Stimulated activated naive CD8-positive, alpha-beta T cell treated with anti-CD3 and anti-CD28 coated beads, Interleukin-15, Interleukin-2, amounts not matched to agents 100 ng/mL and 50 ng/mL, for 24 hours (primary cell): ENCODE measurements at regions not wholly inside any gene's neighbourhood (a gene's known extent, or its start where the extent isn't known, plus 50 kb on each side); places are given as distances from the start of the nearest gene placed in this dataset.
A peak's percentile ranks its signal among the peaks of the same experiment; 100 is the strongest.
"Not testable (repeated sequence)": the region's sequence is repeated elsewhere in the genome, so short reads cannot be mapped to it uniquely, and the experiment has no call there.

Experiments
- H3K27ac Mint-ChIP-seq: one replicate; pipeline ENCODE4 v1.8.0; 2021; ENCODE audit warnings: mild to moderate bottlenecking, mixed read lengths
- H3K27me3 Mint-ChIP-seq: one replicate; pipeline ENCODE4 v1.8.0; 2021; ENCODE audit warnings: mixed read lengths
- H3K36me3 Mint-ChIP-seq: one replicate; pipeline ENCODE4 v1.8.0; 2021; ENCODE audit warnings: low read depth, mixed read lengths
- H3K4me1 Mint-ChIP-seq: one replicate; pipeline ENCODE4 v1.8.0; 2021; ENCODE audit warnings: low read depth, mixed read lengths
- H3K4me3 Mint-ChIP-seq: one replicate; pipeline ENCODE4 v1.8.0; 2021; ENCODE audit warnings: mild to moderate bottlenecking, mixed read lengths
- H3K9me3 Mint-ChIP-seq: one replicate; pipeline ENCODE4 v1.8.0; 2021; ENCODE audit warnings: mixed read lengths

- H3K4me1 Mint-ChIP-seq, H3K9me3 Mint-ChIP-seq, H3K36me3 Mint-ChIP-seq, H3K27ac Mint-ChIP-seq, H3K4me3 Mint-ChIP-seq, H3K27me3 Mint-ChIP-seq: not testable (repeated sequence)
Observed at GRCh38 chr5:177664737-177665136, 64.8 kb downstream of the B4GALT7 start.

GRCh38 chr5:177665172-177665571, 65.2 kb downstream of the B4GALT7 start:
- H3K4me3 Mint-ChIP-seq, H3K36me3 Mint-ChIP-seq, H3K27me3 Mint-ChIP-seq, H3K27ac Mint-ChIP-seq, H3K9me3 Mint-ChIP-seq: not testable (repeated sequence)
- peaks cover 12% of the 10 kb centered on the region for H3K4me1 Mint-ChIP-seq

- not testable (repeated sequence) for H3K27ac Mint-ChIP-seq
Observed at GRCh38 chr5:177665960-177666359, 66.0 kb downstream of the B4GALT7 start.

GRCh38 chr5:177671035-177671754, 71.3 kb downstream of the B4GALT7 start:
- H3K4me1 Mint-ChIP-seq, result peaks cover 15% of the 10 kb centered on the region
- not testable (repeated sequence) for H3K27me3 Mint-ChIP-seq, H3K36me3 Mint-ChIP-seq, H3K9me3 Mint-ChIP-seq, H3K27ac Mint-ChIP-seq
- H3K4me3 Mint-ChIP-seq, result peak overlapping the region; percentile 48

More at GRCh38 chr5:177665960-177666359, 66.0 kb downstream of the B4GALT7 start:
- not testable (repeated sequence) for H3K9me3 Mint-ChIP-seq, H3K4me3 Mint-ChIP-seq, H3K27me3 Mint-ChIP-seq, H3K36me3 Mint-ChIP-seq
- H3K4me1 Mint-ChIP-seq, result peaks cover 16% of the 10 kb centered on the region

DNA sequence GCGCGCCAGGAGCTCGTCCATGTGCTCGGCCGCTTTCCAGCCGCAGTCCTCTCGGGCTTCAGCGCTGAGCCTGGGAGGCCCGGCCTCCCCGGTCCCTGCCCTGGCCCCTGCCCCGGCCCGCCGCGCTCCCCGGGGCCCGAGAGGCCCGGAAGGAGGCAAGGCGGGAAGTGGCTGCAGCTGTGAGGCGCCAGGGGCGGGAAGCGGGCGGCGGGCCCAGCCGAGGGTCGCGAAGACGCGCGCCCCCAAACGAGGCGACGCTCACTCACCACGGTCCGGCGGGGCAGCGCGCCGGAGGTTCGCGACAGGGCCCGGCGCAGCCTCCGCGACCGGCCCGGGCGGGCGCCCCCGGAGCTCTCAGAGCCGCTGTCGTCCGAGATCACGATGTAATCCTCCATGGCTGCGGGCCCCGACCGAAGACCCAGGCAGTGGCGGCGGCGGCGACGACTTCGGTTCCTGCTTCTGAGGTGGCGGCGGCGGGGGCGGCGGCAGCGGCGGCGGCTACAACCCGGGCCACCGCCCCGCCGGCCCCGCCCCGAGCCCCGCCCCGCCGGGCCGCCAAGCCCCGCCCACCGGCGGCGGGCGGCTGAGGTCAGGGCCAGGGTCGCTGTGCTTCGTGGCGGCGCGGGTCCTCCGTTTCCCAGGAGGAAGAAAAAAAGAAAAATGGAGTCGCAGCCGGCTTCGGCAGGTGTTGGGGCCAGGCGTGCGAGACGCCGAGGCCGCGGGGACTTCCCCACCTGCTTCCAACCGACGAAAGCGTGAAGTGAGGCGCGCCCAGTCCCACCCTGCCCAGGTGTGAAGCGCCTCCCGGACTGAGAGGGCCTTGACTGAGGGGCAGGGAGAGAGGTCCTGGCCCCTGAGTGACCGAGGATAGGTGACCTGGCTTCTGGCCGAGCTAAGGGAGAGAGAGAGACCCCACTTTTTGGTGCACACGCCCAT, 72.1 kb downstream of the B4GALT7 start:
- Mint-ChIP-seq H3K4me3 (peak overlapping the region; percentile 39), H3K4me1 (peaks cover 15% of the 10 kb centered on the region)
- H3K36me3 Mint-ChIP-seq, H3K9me3 Mint-ChIP-seq, H3K27me3 Mint-ChIP-seq, H3K27ac Mint-ChIP-seq: not testable (repeated sequence)
